ENCODE measurements at regions not wholly inside any gene's neighbourhood (a gene's known extent, or its start where the extent isn't known, plus 50 kb on each side); places are given as distances from the start of the nearest gene placed in this dataset.

DNA sequence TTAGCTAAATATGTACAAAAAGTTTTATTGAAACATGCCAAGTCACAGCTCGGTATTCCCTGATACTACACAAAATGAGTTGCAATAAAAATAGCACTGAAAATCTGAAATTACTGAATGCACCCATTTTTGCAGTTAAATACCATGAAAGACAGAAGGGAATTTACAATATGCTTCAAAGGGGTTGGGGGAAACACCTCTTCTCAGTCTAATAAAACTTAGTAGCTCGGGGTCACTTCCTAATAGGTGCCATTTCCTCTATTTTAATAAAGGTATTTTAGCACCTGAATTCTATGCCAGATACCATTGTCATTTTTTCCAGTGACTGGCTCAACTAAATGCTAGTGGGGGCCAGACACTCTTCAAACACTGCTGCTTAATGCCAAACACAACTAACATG is 204.1 kb upstream of the MEF2C start:
- Histone ChIP-seq H3K4me3 (ENCODE audit: low read length) (no peak overlapping the region), H4K20me1 (ENCODE audit: insufficient read depth, low read depth, low read length) (no peaks in the 10 kb centered on the region), H3K27me3 (ENCODE audit: low read length) (no peaks in the 10 kb centered on the region), H3K27ac (ENCODE audit: low read length) (no peak overlapping the region), H3K79me2 (ENCODE audit: low read length) (no peaks in the 10 kb centered on the region), H3K4me1 (ENCODE audit: low read length) (no peaks in the 10 kb centered on the region), H2AFZ (ENCODE audit: low read length) (no peak overlapping the region), H3K36me3 (ENCODE audit: insufficient read depth, low read length) (no peaks in the 10 kb centered on the region), H3K4me2 (ENCODE audit: low read depth, low read length, poor library complexity, severe bottlenecking) (no peak overlapping the region), H3K9me2 (replicated peaks; ENCODE audit: insufficient read depth, low read length) (no peaks in the 10 kb centered on the region), H3K9ac (ENCODE audit: low read length) (no peak overlapping the region), H3K9me3 (ENCODE audit: low read length) (no peaks in the 10 kb centered on the region)
- no peak for DNase-seq

DNA sequence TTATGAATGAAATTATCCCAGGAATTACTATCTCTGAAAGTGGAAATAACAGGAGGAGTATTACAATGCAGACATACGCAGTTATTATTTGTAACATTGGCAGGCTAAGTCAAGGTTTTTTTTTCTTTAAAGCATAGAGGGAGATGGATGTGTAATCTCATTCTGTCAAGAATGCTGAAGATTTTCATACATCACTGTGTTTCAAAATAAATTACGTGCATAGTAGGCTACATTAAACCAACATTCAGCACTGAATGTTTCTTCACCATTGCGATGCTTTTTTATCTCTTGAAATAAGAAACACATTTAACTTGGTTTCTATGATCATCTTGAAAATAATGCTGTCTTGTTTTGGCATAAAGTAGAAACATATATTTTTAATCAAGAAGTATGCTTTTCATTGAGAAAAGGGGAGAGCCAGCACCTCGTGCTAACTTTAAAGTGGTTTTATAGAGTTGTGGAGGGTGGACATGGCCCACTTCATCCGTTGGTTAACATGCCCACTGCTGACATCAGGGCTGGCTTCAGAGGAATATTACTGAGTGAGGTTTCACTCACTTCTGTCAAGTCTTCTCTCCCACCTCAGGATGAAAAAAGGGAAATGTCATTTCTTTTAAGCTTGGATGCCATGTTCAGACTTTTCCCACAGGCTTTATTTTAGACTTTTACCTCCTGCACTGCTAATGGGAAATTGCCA is 203.6 kb upstream of the MEF2C start:
- Histone ChIP-seq H3K36me3 (ENCODE audit: insufficient read depth, low read length) (no peaks in the 10 kb centered on the region), H3K9me3 (ENCODE audit: low read length) (no peaks in the 10 kb centered on the region), H4K20me1 (ENCODE audit: insufficient read depth, low read depth, low read length) (no peaks in the 10 kb centered on the region), H3K27me3 (ENCODE audit: low read length) (no peaks in the 10 kb centered on the region), H3K27ac (ENCODE audit: low read length) (no peak overlapping the region), H3K4me2 (ENCODE audit: low read depth, low read length, poor library complexity, severe bottlenecking) (no peak overlapping the region), H3K9ac (ENCODE audit: low read length) (no peak overlapping the region), H3K4me1 (ENCODE audit: low read length) (no peaks in the 10 kb centered on the region), H3K4me3 (ENCODE audit: low read length) (no peak overlapping the region), H2AFZ (ENCODE audit: low read length) (no peak overlapping the region), H3K79me2 (ENCODE audit: low read length) (no peaks in the 10 kb centered on the region), H3K9me2 (replicated peaks; ENCODE audit: insufficient read depth, low read length) (no peaks in the 10 kb centered on the region)
- DNase-seq, result no peak

DNA sequence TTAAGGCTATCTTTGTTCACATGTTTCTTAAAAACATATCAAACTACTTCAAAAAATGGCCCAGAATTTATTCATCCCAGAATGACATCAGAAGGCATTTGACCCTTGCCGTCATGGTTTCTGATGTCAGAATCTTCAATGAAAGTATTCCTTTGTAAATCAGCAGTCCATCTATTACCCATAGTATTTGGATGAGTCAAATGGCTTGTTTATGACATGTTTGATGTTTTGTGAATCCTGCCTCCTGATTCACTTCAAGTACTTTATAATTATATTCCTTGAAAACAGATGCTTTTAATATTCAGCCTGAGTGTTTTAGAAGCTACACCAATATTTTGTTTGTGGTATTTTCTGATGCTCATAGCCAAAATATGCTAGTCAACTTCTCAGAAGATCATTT is 200.8 kb upstream of the MEF2C start:
- Histone ChIP-seq H3K36me3 (ENCODE audit: insufficient read depth, low read length) (no peaks in the 10 kb centered on the region), H4K20me1 (ENCODE audit: insufficient read depth, low read depth, low read length) (no peaks in the 10 kb centered on the region), H2AFZ (ENCODE audit: low read length) (no peak overlapping the region), H3K4me3 (ENCODE audit: low read length) (no peak overlapping the region), H3K9me2 (replicated peaks; ENCODE audit: insufficient read depth, low read length) (no peaks in the 10 kb centered on the region), H3K4me1 (ENCODE audit: low read length) (no peaks in the 10 kb centered on the region), H3K27ac (ENCODE audit: low read length) (no peak overlapping the region), H3K9me3 (ENCODE audit: low read length) (no peaks in the 10 kb centered on the region), H3K9ac (ENCODE audit: low read length) (no peak overlapping the region), H3K27me3 (ENCODE audit: low read length) (no peaks in the 10 kb centered on the region), H3K79me2 (ENCODE audit: low read length) (no peaks in the 10 kb centered on the region), H3K4me2 (ENCODE audit: low read depth, low read length, poor library complexity, severe bottlenecking) (no peak overlapping the region)
- DNase-seq, result no peak

DNA sequence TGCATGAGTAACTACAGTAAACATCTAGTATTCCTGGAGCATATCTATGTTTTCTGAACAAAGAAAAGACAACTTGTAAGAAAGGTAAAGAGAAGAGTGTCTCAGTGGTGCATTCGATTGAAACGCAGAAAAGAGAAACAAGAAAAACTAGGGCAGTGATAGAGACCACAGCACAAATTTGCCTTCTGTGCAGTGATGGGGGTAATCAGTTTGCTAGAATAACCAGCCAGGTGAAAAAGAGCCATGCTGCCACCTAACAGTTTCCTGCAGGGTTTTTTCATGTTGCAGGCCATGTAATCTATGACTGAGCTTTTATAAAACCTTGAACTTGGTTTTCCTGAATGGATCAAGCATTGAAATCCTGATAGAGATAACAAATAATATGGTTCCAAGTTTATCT is 198.4 kb upstream of the MEF2C start:
- H3K9me3 ChIP-seq (ENCODE audit: low read length), result no peaks in the 10 kb centered on the region
- H4K20me1 ChIP-seq (ENCODE audit: insufficient read depth, low read depth, low read length), result no peaks in the 10 kb centered on the region
- no peak overlapping the region for H3K27ac ChIP-seq (ENCODE audit: low read length)
- no peaks in the 10 kb centered on the region for H3K4me1 ChIP-seq (ENCODE audit: low read length)
- H2AFZ ChIP-seq (ENCODE audit: low read length), result no peak overlapping the region
- H3K27me3 ChIP-seq (ENCODE audit: low read length), result no peaks in the 10 kb centered on the region
- DNase-seq, result no peak
- no peaks in the 10 kb centered on the region for H3K9me2 ChIP-seq (replicated peaks; ENCODE audit: insufficient read depth, low read length)
- no peaks in the 10 kb centered on the region for H3K36me3 ChIP-seq (ENCODE audit: insufficient read depth, low read length)
- no peaks in the 10 kb centered on the region for H3K79me2 ChIP-seq (ENCODE audit: low read length)
- no peak overlapping the region for H3K4me2 ChIP-seq (ENCODE audit: low read depth, low read length, poor library complexity, severe bottlenecking)
- H3K4me3 ChIP-seq (ENCODE audit: low read length), result no peak overlapping the region
- H3K9ac ChIP-seq (ENCODE audit: low read length), result no peak overlapping the region

DNA sequence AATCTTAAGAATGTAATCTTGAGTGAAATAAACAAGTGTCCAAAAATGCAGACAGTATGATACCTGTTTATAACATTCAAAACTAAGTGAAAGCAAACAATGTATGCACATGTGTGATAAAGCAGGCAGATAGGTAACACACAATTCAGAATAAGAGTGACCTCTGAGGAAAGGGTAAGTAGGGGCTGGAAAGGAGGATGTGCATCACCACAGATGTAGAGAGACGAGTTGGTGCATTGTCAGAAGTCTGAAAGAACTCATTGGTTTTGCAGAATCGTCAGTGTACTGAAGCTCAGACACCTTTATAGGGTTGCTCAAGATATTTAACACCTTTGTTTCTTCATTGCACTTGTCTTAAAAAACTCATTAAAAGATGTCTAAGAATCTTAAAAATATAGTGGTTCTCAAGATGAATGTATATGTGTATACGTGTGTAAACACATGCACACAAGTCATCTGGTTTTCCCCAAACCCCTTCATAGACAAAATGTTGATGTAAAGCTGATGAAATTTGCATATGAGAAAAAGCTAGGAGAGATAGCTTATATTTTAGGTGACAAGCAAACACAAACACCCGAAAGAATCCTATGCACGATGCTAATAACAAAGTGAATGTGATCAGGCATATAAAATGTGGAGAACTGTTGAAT is 197.6 kb upstream of the MEF2C start:
- H3K4me1 ChIP-seq (ENCODE audit: low read length), result no peaks in the 10 kb centered on the region
- H2AFZ ChIP-seq (ENCODE audit: low read length), result no peak overlapping the region
- no peaks in the 10 kb centered on the region for H3K79me2 ChIP-seq (ENCODE audit: low read length)
- H3K4me2 ChIP-seq (ENCODE audit: low read depth, low read length, poor library complexity, severe bottlenecking), result no peak overlapping the region
- no peak for DNase-seq
- no peaks in the 10 kb centered on the region for H4K20me1 ChIP-seq (ENCODE audit: insufficient read depth, low read depth, low read length)
- H3K4me3 ChIP-seq (ENCODE audit: low read length), result no peak overlapping the region
- H3K36me3 ChIP-seq (ENCODE audit: insufficient read depth, low read length), result no peaks in the 10 kb centered on the region
- H3K27me3 ChIP-seq (ENCODE audit: low read length), result no peaks in the 10 kb centered on the region
- no peaks in the 10 kb centered on the region for H3K9me2 ChIP-seq (replicated peaks; ENCODE audit: insufficient read depth, low read length)
- no peak overlapping the region for H3K27ac ChIP-seq (ENCODE audit: low read length)
- no peak overlapping the region for H3K9ac ChIP-seq (ENCODE audit: low read length)
- no peaks in the 10 kb centered on the region for H3K9me3 ChIP-seq (ENCODE audit: low read length)

DNA sequence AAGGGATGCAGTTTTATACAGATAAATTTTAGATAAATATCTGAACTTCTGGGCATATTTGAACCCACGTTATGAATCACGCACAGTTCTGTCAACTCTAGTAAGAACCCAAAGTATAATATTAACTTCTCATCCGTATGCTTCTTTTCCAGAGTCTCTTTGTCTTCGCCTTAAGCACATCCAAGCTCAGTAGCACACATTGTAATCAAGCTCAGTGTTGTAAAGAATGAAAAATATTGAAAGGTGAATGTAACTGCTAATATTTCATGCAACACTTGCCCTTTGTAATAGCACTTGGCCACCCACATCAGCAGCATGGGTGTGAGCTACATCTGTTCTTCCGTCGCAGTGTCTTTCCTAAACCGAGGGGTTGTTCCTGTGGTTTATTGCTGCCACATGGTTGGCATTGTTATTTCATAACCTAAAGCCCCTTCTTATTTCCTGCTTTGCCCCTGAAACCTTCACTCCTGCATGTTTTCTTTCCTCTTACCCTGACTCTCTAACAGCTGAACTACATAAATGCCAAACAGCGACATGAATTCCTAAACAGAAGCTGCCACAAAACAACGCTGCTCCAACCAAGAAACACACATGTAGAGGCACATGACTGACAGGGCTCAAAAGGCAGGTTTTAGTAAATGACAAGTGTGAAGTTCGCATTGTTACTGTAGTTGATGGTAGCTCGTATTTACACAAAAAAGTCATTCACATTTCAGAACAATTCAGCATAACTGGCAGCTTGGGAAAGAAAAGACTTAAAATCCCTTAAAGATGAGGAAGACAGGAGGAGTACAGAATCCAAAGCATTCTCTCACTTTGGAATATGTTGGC is 190.1 kb upstream of the MEF2C start:
- Histone ChIP-seq H3K36me3 (ENCODE audit: insufficient read depth, low read length) (no peaks in the 10 kb centered on the region), H2AFZ (ENCODE audit: low read length) (no peak overlapping the region), H3K9me2 (replicated peaks; ENCODE audit: insufficient read depth, low read length) (no peaks in the 10 kb centered on the region), H3K27me3 (ENCODE audit: low read length) (0 out of 2 replicates have a peak, but pooled peaks cover 3% of the 10 kb centered on the region), H3K4me2 (ENCODE audit: low read depth, low read length, poor library complexity, severe bottlenecking) (no peak overlapping the region), H4K20me1 (ENCODE audit: insufficient read depth, low read depth, low read length) (no peaks in the 10 kb centered on the region), H3K9me3 (ENCODE audit: low read length) (no peaks in the 10 kb centered on the region), H3K4me1 (ENCODE audit: low read length) (no peaks in the 10 kb centered on the region), H3K27ac (ENCODE audit: low read length) (no peak overlapping the region), H3K79me2 (ENCODE audit: low read length) (no peaks in the 10 kb centered on the region), H3K4me3 (ENCODE audit: low read length) (no peak overlapping the region), H3K9ac (ENCODE audit: low read length) (no peak overlapping the region)
- DNase-seq, result no peak

DNA sequence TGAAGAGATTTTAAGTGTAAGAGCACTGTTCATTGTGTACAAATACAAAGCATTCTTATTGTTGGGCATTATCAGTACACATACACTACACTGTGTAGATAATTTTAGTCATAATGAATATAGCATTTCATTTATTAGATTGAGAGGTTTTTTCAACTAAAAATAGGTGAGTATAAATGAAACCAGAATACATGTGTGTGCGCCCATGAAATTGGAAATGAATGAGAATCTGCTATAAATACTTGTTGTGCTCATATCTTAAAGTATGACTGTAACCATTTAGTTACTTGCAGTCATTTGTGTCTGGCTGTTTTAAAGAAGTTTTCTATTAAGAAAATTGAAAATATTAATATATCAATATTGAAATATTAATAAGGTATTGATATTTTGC is 189.0 kb upstream of the MEF2C start:
- H4K20me1 ChIP-seq (ENCODE audit: insufficient read depth, low read depth, low read length), result no peaks in the 10 kb centered on the region
- no peak for DNase-seq
- no peak overlapping the region for H3K4me2 ChIP-seq (ENCODE audit: low read depth, low read length, poor library complexity, severe bottlenecking)
- H3K9me2 ChIP-seq (replicated peaks; ENCODE audit: insufficient read depth, low read length), result no peaks in the 10 kb centered on the region
- no peaks in the 10 kb centered on the region for H3K79me2 ChIP-seq (ENCODE audit: low read length)
- no peak overlapping the region for H3K9ac ChIP-seq (ENCODE audit: low read length)
- H3K36me3 ChIP-seq (ENCODE audit: insufficient read depth, low read length), result no peaks in the 10 kb centered on the region
- H3K27me3 ChIP-seq (ENCODE audit: low read length), result 0 out of 2 replicates have a peak, but pooled peaks cover 3% of the 10 kb centered on the region
- H3K4me1 ChIP-seq (ENCODE audit: low read length), result no peaks in the 10 kb centered on the region
- no peaks in the 10 kb centered on the region for H3K9me3 ChIP-seq (ENCODE audit: low read length)
- no peak overlapping the region for H3K27ac ChIP-seq (ENCODE audit: low read length)
- no peak overlapping the region for H2AFZ ChIP-seq (ENCODE audit: low read length)
- no peak overlapping the region for H3K4me3 ChIP-seq (ENCODE audit: low read length)

All from Karpas-422 (cell line).